G401 (cell line): ENCODE measurements at regions not wholly inside any gene's neighbourhood (a gene's known extent, or its start where the extent isn't known, plus 50 kb on each side); places are given as distances from the start of the nearest gene placed in this dataset.

Source experiments
- DNase-seq: peaks from one replicate; pipeline ENCODE4 v3.0.0-alpha.2; 2015; ENCODE audit warnings: low spot score
- in situ Hi-C: cut with HindIII; loops from 2 replicates; pipeline ENCODE4 v1.10.0; 2016; ENCODE audit warnings: low sequenced_read_pairs, mixed read lengths

- no peak for DNase-seq
- in situ Hi-C loops: no loop called here
Observed at GRCh38 chr7:131618391-131618790, 62.0 kb upstream of the PODXL start.

- in situ Hi-C loops: no loop called here
- DNase-seq: no peak
Observed at GRCh38 chr7:131616487-131617200, 60.2 kb upstream of the PODXL start.

GRCh38 chr7:131613909-131614308 is 57.5 kb upstream of the PODXL start:
- in situ Hi-C loops: no loop called here

GRCh38 chr7:131610007-131610406 is 53.6 kb upstream of the PODXL start:
- DNase-seq: no peak
- in situ Hi-C loops: no loop called here

More at GRCh38 chr7:131613909-131614308, 57.5 kb upstream of the PODXL start:
- no peak for DNase-seq

GRCh38 chr7:131608116-131608500 is 51.7 kb upstream of the PODXL start:
- DNase-seq: no peak
- in situ Hi-C loops: no loop called here

GRCh38 chr7:131607291-131608115 is 51.1 kb upstream of the PODXL start:
- no peak for DNase-seq
- in situ Hi-C loops: no loop called here

GRCh38 chr7:131606346-131607290 is 50.2 kb upstream of the PODXL start:
- no peak for DNase-seq
- in situ Hi-C loops: no loop called here
